GM12872 (cell line): ENCODE measurements at regions not wholly inside any gene's neighbourhood (a gene's known extent, or its start where the extent isn't known, plus 50 kb on each side); places are given as distances from the start of the nearest gene placed in this dataset.

Experiments
- TF ChIP-seq, protein P1 (sequence below): IDR thresholded peaks from 3 replicates; pipeline ENCODE4 v1.5.1; 2011; ENCODE audit warnings: low read depth, mild to moderate bottlenecking, low read length, moderate library complexity; ENCODE audit not compliant: insufficient read depth

DNA sequence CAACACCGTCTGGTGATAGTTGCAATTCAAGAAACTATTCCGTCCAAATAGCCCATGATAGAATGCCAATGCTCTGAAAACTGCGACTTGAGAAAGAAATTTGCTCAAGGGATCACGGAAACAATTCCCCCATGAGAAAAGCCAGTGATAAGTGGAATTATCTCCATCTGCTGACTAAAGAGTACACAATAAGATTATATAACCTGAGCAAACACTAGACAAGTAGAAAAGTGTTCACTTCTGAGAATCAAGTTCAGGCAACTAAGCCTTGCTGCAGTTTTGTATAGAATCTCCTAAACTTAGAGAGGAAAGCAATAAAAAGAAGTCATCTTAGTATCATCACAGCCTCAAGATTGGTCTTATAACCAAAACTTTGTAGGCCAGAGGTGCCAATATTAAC, 336.3 kb upstream of the NRXN1 start:
- TF ChIP-seq, protein P1, sequence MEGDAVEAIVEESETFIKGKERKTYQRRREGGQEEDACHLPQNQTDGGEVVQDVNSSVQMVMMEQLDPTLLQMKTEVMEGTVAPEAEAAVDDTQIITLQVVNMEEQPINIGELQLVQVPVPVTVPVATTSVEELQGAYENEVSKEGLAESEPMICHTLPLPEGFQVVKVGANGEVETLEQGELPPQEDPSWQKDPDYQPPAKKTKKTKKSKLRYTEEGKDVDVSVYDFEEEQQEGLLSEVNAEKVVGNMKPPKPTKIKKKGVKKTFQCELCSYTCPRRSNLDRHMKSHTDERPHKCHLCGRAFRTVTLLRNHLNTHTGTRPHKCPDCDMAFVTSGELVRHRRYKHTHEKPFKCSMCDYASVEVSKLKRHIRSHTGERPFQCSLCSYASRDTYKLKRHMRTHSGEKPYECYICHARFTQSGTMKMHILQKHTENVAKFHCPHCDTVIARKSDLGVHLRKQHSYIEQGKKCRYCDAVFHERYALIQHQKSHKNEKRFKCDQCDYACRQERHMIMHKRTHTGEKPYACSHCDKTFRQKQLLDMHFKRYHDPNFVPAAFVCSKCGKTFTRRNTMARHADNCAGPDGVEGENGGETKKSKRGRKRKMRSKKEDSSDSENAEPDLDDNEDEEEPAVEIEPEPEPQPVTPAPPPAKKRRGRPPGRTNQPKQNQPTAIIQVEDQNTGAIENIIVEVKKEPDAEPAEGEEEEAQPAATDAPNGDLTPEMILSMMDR = no peak

DNA sequence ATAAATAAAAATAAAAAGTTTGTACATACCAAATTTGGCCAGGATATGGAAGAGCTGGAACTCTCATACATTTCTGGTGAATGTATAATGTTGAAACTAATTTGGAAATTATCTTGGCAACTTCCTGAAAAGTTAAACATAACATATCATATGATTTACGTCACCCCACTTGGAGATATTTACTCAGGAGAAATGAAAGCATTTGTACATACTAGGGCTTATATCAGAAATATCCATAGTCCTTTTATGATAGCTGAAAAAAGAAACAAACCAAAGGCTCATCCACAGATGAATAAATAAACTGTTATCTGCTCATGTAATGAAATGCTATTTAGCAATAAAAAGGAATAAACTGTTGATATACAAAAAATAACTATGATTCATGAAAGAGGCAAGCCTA, 318.2 kb upstream of the NRXN1 start:
- TF ChIP-seq, protein P1 = no peak

DNA sequence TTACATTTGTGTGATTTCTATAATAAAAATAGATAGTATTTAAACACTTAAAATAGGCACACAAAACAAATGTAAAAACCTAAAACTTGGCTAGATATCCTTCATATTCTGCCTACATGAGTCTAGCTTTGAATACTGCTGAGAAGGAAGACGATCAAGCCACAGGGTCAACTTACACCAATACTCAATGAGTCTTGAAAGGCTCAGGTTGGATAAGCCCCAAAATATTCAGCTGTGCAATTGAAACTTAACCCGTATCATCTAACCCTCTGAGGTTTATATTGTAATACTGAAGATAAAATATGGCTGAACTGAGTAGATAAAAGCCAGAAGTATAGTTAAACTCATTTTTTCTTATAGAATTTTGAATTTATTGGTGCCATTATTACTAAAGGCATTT, 313.0 kb upstream of the NRXN1 start:
- TF ChIP-seq, protein P1 = no peak

DNA sequence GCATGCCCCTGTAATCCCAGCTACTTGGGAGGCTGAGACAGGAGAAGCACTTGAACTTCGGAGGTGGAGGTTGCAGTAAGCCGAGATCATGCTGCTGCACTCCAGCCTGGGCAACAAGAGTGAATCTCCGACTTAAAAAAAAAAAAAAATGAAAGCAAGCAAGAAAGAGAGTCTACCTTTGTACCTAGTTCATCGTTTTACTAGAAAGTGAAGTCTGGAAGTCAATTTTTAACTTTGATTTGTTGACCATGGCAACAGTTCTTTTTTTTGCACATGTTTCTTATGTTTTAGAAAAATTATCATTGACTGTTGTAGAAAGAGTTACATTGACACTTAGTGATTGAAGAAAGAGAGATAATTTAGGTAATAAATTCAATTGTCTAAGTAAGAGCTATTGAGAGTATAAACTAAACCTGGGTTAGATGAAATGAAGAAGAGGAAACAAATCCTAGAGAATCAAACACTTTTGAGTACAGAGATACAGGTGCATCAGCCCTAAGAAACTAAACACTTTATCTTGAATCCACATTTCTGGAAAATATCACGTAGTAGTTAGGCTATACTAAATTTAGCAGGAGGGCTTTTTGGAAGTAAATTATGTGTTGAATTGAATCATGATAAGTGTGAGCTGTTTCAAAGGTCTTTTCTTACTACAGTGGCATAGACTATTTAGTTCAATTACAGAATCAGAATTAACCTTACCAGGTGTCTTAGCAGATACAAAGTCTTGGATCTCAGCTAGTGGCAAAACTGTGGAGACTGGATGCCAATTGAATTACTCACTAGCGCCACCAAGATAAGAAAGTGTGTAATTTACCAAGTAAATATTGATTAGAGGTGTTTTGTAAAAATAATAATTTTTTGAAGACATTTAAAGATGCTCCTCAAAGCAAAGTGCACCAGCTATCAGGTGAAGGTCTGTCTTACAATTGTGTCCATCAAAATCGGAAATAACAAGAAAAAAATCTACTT, 303.4 kb upstream of the NRXN1 start:
- TF ChIP-seq, protein P1 = no peak

DNA sequence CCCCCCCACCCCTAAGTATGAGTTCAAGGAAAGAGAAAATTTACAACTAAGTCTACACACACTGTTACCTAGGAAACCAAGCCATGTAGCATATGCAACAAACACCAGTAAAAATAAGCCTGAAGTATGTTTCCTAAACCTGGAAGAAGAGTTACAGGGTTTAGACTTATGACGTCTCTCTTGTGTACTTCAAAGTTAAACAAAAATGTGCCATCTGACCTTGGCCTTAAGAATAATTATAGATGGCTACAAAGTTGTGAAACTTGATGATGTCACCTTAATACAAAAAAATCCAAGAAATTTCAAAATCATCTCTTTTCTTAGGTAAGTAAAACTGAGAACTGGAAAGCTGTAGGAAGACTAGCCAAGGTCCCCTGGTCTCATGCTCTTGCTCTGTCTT, 297.6 kb upstream of the NRXN1 start:
- TF ChIP-seq, protein P1 = no peak

DNA sequence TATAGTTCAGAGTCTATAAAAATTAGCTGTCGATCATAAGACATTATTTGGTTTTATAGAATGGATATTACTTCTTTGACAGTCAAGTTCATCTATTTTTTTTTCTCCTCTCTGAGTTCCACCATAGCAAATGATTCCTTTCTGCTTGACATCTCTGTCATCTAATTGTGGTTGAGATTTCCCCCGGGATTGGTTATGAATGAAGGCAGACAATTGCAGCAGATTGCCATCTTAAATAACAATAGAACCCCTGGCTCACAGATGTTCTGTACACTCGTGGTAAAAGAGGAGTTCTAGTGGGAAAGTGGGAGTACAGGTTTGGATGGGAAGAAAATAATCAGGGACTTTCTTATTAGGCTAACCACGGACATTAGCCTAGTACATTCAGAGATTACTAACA, 292.1 kb upstream of the NRXN1 start:
- TF ChIP-seq, protein P1 = no peak

DNA sequence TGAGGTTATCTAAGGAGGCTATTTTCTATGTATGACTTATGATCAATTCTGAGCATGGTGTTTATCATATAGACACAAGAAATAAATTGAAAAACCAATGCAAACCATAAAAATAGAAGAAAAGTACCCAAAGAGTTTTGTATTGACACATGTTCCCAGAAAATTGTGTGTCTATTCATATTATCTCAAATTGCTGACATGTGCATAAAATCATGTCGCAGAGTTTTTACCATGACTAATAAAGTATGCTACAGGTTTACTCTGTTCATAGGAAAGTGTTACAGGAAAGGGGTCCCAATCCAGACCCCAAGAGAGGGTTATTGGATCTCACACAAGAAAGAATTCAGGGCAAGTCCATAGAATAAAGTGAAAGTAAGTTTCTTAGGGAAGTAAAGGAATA, 290.7 kb upstream of the NRXN1 start:
- TF ChIP-seq, protein P1 = no peak
